ENCODE measurements at regions not wholly inside any gene's neighbourhood (a gene's known extent, or its start where the extent isn't known, plus 50 kb on each side); places are given as distances from the start of the nearest gene placed in this dataset.

DNA sequence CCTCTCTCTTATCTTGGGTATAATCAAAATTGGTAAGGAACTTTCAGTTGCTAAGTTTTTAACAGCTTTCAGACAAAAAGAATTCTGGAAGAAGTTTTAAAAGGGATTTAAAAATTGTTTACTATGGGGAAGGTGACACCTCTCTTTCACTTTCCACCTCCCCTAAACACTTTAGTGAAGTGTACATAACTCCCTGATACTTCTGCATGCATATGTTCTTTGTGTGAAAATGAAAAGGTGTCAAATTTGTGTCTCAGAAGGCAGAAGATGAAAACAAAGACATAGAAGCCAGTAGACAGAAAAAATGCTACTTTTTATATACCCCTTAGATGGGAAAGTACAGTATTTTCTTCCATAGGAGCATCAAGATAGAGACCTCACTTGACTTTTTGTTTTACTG is 117.8 kb downstream of the TMEM26 start:
- Mint-ChIP-seq H3K4me3 (ENCODE audit: low read depth, unreplicated experiment) (no peak overlapping the region), H3K9me3 (ENCODE audit: low read depth, unreplicated experiment) (no peaks in the 10 kb centered on the region), H3K27ac (ENCODE audit: unreplicated experiment) (no peak overlapping the region), H3K36me3 (ENCODE audit: insufficient read depth, unreplicated experiment) (no peaks in the 10 kb centered on the region), H3K4me1 (ENCODE audit: low read depth, unreplicated experiment) (no peaks in the 10 kb centered on the region), H3K27me3 (ENCODE audit: unreplicated experiment) (no peaks in the 10 kb centered on the region)
- intact Hi-C loops (cut with micrococcal nuclease; ENCODE audit: unreplicated experiment) = no loop called here
- CTCF ChIA-PET = no interaction called here
- BruUV-seq (replicated peaks) = no TSS peak
- DNase-seq = no peak
- TF ChIP-seq, protein P1, sequence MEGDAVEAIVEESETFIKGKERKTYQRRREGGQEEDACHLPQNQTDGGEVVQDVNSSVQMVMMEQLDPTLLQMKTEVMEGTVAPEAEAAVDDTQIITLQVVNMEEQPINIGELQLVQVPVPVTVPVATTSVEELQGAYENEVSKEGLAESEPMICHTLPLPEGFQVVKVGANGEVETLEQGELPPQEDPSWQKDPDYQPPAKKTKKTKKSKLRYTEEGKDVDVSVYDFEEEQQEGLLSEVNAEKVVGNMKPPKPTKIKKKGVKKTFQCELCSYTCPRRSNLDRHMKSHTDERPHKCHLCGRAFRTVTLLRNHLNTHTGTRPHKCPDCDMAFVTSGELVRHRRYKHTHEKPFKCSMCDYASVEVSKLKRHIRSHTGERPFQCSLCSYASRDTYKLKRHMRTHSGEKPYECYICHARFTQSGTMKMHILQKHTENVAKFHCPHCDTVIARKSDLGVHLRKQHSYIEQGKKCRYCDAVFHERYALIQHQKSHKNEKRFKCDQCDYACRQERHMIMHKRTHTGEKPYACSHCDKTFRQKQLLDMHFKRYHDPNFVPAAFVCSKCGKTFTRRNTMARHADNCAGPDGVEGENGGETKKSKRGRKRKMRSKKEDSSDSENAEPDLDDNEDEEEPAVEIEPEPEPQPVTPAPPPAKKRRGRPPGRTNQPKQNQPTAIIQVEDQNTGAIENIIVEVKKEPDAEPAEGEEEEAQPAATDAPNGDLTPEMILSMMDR (IDR thresholded peaks at IDR 0.05; ENCODE audit: unreplicated experiment) = no peak

DNA sequence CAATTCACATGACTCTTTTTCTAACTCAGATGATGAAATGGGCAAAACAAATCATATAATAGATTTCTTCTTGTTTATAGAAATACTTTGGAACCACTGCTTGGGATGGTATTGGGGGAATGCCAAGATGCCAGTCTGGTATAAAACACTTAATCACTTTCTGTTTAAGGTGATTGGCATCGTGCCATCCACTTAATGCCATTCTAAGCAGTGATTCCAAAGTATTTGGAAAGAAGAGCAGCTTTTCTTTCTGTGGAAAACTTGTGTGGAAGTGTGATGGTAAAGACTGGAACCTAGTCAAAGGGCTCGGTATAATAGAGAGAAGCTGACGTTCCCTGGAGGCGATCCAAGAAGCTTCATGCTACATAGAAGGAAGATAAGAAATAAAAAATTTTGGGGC is 120.6 kb downstream of the TMEM26 start:
- Mint-ChIP-seq H3K36me3 (ENCODE audit: insufficient read depth, unreplicated experiment) (no peaks in the 10 kb centered on the region), H3K4me3 (ENCODE audit: low read depth, unreplicated experiment) (no peak overlapping the region), H3K27ac (ENCODE audit: unreplicated experiment) (no peak overlapping the region), H3K4me1 (ENCODE audit: low read depth, unreplicated experiment) (no peaks in the 10 kb centered on the region), H3K9me3 (ENCODE audit: low read depth, unreplicated experiment) (no peaks in the 10 kb centered on the region), H3K27me3 (ENCODE audit: unreplicated experiment) (peaks cover 12% of the 10 kb centered on the region)
- TF ChIP-seq, protein P1 (IDR thresholded peaks at IDR 0.05; ENCODE audit: unreplicated experiment) = no peak
- BruUV-seq (replicated peaks) = no TSS peak
- CTCF ChIA-PET = interaction anchor here (0.7 to 1.1 kb wide), 2 partner anchors 17 to 554 kb away, joined by 3 read pairs; partner anchors contain the start of gene CDK1
- no peak for DNase-seq
- intact Hi-C loops (cut with micrococcal nuclease; ENCODE audit: unreplicated experiment) = no loop called here

DNA sequence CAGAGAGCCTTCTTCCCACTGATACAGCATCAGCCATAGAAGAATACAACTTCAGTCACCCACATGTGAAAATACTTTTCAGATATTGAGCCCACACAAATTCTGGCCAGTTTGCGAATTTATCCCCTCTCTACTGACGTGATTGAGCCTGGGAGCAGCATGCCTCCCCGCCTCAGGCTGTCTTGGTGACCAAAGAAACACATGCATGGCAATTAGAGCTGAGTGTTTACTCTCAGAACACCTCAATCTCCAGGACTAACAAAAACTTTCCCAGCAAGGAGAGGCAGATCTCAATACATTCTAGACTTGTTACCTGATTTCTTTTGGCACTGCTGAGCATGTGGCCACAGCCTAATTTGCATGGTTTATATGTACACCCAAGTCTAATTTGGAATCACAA is 122.5 kb downstream of the TMEM26 start:
- Mint-ChIP-seq H3K27ac (ENCODE audit: unreplicated experiment) (no peak overlapping the region), H3K9me3 (ENCODE audit: low read depth, unreplicated experiment) (no peaks in the 10 kb centered on the region)
- CTCF ChIA-PET = no interaction called here

DNA sequence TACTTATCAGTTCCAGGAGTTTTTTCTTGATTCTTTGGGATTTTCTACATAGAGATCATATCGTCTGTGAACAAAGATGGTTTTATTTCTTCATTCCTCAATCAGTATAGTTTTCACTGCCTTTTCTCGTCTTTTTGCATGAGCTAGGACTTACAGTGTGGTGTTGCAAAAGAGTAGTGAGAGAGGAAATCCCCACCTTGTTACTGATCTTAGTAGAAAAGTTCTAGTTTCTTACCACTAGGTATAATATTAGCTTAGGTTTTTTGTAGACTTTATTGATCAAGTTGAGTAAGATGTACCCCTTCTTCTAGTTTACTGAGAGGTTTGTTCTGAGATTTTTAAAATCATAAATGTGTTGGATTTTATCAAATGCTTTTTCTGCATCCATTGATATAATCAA is 123.3 kb downstream of the TMEM26 start:
- H3K4me3 Mint-ChIP-seq (ENCODE audit: low read depth, unreplicated experiment) = no peak overlapping the region
- H3K9me3 Mint-ChIP-seq (ENCODE audit: low read depth, unreplicated experiment) = no peaks in the 10 kb centered on the region
- no peak overlapping the region for H3K27ac Mint-ChIP-seq (ENCODE audit: unreplicated experiment)
- TF ChIP-seq, protein P1 (IDR thresholded peaks at IDR 0.05; ENCODE audit: unreplicated experiment) = no peak
- peaks cover 25% of the 10 kb centered on the region for H3K27me3 Mint-ChIP-seq (ENCODE audit: unreplicated experiment)
- intact Hi-C loops (cut with micrococcal nuclease; ENCODE audit: unreplicated experiment) = no loop called here
- no peaks in the 10 kb centered on the region for H3K4me1 Mint-ChIP-seq (ENCODE audit: low read depth, unreplicated experiment)
- H3K36me3 Mint-ChIP-seq (ENCODE audit: insufficient read depth, unreplicated experiment) = no peaks in the 10 kb centered on the region
- no peak for DNase-seq
- CTCF ChIA-PET = interaction anchor here (0.6 kb wide), 1 partner anchor 17 kb away, joined by 3 read pairs; no protein-coding TSS in a partner anchor
- no TSS peak for BruUV-seq (replicated peaks)

More for the DNA sequence above, 122.5 kb downstream of the TMEM26 start:
- Mint-ChIP-seq H3K36me3 (ENCODE audit: insufficient read depth, unreplicated experiment) (no peaks in the 10 kb centered on the region), H3K4me3 (ENCODE audit: low read depth, unreplicated experiment) (no peak overlapping the region), H3K27me3 (ENCODE audit: unreplicated experiment) (peaks cover 24% of the 10 kb centered on the region), H3K4me1 (ENCODE audit: low read depth, unreplicated experiment) (no peaks in the 10 kb centered on the region)
- BruUV-seq (replicated peaks) = no TSS peak
- TF ChIP-seq, protein P1 (IDR thresholded peaks at IDR 0.05; ENCODE audit: unreplicated experiment) = no peak
- DNase-seq = no peak
- intact Hi-C loops (cut with micrococcal nuclease; ENCODE audit: unreplicated experiment) = no loop called here
